Progenitor cell of endocrine pancreas (in vitro differentiated cells): ENCODE measurements at regions not wholly inside any gene's neighbourhood (a gene's known extent, or its start where the extent isn't known, plus 50 kb on each side); places are given as distances from the start of the nearest gene placed in this dataset.

Experiments used
- DNase-seq: peaks from one replicate; pipeline ENCODE4 v3.0.0; 2021; ENCODE audit warnings: low spot score; ENCODE audit not compliant: unreplicated experiment
- H3K27ac Mint-ChIP-seq: 2 replicates; pipeline ENCODE4 v1.8.0; 2021; ENCODE audit warnings: mild to moderate bottlenecking, moderate library complexity, mixed read lengths
- H3K27me3 Mint-ChIP-seq: 2 replicates; pipeline ENCODE4 v1.8.0; 2021; ENCODE audit warnings: mixed read lengths
- H3K36me3 Mint-ChIP-seq: 2 replicates; pipeline ENCODE4 v1.8.0; 2022; ENCODE audit warnings: mixed read lengths; ENCODE audit not compliant: insufficient read depth
- H3K4me1 Mint-ChIP-seq: 2 replicates; pipeline ENCODE4 v1.8.0; 2021; ENCODE audit warnings: low read depth, mixed read lengths
- H3K4me3 Mint-ChIP-seq: 2 replicates; pipeline ENCODE4 v1.8.0; 2021; ENCODE audit warnings: low read depth, mild to moderate bottlenecking, moderate library complexity, mixed read lengths
- H3K9me3 Mint-ChIP-seq: 2 replicates; pipeline ENCODE4 v1.8.0; 2021; ENCODE audit warnings: low read depth, mixed read lengths
- TF ChIP-seq, protein P1 (sequence below): fragments of 200-600 bp; sonication (generic); IDR thresholded peaks from one replicate; pipeline ENCODE4 v1.5.0; 2021; ENCODE audit warnings: antibody characterized with exemption, mild to moderate bottlenecking; ENCODE audit not compliant: unreplicated experiment

DNA sequence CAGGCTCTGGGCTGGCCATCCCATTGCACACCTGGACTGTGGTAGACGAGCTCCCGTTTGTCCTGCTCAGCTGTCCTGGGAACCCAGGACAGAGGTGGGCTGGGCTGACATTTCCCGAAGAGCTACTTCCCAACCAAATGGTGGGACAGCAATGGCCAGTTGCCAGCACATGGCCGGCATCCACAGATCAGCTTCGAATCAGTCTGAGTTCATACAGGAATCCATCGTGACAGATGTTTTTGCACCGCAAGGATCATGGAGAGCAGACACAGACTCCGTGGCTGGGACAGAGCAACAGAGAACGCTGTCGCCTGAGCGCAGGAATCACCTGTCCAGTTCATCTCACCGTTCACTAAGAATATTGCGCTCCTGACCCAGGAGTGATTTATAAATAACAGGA lies 198.5 kb downstream of the TTLL2 start:
- Mint-ChIP-seq H3K4me3 (no peak overlapping the region), H3K36me3 (no peaks in the 10 kb centered on the region), H3K4me1 (peaks cover 4% of the 10 kb centered on the region), H3K27me3 (peaks cover 8% of the 10 kb centered on the region), H3K9me3 (no peaks in the 10 kb centered on the region), H3K27ac (no peak overlapping the region)
- no peak for DNase-seq
- TF ChIP-seq, protein P1, sequence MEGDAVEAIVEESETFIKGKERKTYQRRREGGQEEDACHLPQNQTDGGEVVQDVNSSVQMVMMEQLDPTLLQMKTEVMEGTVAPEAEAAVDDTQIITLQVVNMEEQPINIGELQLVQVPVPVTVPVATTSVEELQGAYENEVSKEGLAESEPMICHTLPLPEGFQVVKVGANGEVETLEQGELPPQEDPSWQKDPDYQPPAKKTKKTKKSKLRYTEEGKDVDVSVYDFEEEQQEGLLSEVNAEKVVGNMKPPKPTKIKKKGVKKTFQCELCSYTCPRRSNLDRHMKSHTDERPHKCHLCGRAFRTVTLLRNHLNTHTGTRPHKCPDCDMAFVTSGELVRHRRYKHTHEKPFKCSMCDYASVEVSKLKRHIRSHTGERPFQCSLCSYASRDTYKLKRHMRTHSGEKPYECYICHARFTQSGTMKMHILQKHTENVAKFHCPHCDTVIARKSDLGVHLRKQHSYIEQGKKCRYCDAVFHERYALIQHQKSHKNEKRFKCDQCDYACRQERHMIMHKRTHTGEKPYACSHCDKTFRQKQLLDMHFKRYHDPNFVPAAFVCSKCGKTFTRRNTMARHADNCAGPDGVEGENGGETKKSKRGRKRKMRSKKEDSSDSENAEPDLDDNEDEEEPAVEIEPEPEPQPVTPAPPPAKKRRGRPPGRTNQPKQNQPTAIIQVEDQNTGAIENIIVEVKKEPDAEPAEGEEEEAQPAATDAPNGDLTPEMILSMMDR: no peak

DNA sequence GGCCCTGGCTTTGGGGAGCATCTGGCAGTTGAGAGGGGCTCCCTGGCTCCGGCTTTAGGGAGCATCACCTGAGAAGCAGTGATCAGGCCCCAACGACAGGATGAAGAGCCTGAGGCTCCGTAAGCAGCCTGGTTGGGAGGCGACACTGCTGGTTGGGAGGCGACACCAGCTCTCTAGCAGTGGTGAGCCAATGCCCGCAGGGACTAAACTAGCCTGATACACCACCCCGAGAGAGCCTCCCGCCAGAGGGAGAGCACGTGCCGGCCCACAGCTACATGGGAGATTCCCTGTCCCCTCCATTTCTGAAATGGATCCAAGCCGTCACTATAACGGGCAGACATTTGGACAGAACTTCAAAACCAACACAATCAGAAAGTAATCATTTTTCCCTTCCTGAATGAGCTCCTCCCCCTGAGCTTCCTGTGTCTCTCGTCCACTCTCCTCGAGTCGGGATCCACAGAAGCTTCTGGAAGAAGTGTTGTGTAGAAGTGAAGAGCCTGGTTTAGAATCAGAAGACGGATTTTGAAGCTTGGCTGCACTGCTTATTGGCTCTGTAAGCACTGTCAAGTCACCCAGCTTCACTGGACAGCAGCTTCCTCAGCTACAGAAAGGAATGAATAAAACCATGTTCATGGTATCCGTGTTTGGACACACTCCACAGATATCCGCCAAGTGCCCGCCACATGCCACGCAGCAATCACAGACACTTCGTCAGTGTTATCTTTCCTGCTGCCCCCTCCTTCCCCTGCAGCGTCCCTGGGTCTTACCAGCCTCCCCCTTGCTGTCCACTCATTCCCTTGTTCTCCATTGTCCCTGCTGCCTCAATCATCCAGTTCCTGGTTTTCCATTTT lies 199.6 kb downstream of the TTLL2 start:
- Mint-ChIP-seq H3K27me3 (peaks cover 8% of the 10 kb centered on the region), H3K27ac (no peak overlapping the region), H3K4me1 (peaks cover 10% of the 10 kb centered on the region), H3K36me3 (no peaks in the 10 kb centered on the region), H3K9me3 (no peaks in the 10 kb centered on the region), H3K4me3 (no peak overlapping the region)
- DNase-seq: no peak
- TF ChIP-seq, protein P1: no peak

DNA sequence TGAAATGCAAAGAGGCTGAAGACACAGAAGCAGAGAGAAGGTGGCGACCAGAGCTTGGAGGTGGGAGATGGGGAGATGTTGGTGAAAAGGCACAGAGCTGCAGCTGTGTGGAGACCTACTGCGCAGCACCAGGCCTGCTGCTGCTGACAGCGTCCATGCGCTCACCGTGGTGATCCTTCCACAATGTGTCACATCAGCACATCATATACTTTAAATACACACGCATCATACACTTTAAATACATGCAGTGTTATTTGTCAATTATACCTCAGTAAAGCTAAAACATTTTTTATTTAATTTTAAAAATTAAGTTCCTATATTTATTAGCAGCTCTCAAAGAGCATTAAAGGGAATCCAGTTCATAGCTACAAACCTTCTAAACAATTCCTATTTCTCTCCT lies 200.9 kb downstream of the TTLL2 start:
- Mint-ChIP-seq H3K27me3 (peaks cover 13% of the 10 kb centered on the region), H3K4me3 (no peak overlapping the region), H3K27ac (no peak overlapping the region), H3K4me1 (peaks cover 16% of the 10 kb centered on the region), H3K9me3 (no peaks in the 10 kb centered on the region), H3K36me3 (no peaks in the 10 kb centered on the region)
- TF ChIP-seq, protein P1: no peak
- DNase-seq: no peak

- H3K27ac Mint-ChIP-seq: no peak overlapping the region
- no peak overlapping the region for H3K4me3 Mint-ChIP-seq
- H3K27me3 Mint-ChIP-seq: peaks cover 16% of the 10 kb centered on the region
- H3K4me1 Mint-ChIP-seq: peaks cover 19% of the 10 kb centered on the region
- TF ChIP-seq, protein P1: no peak
- no peaks in the 10 kb centered on the region for H3K36me3 Mint-ChIP-seq
- H3K9me3 Mint-ChIP-seq: no peaks in the 10 kb centered on the region
- no peak for DNase-seq
Observed at GRCh38 chr6:167526465-167527368, 201.8 kb downstream of the TTLL2 start.

- H3K36me3 Mint-ChIP-seq: no peaks in the 10 kb centered on the region
- no peak overlapping the region for H3K27ac Mint-ChIP-seq
- no peak for DNase-seq
- H3K27me3 Mint-ChIP-seq: peaks cover 16% of the 10 kb centered on the region
- peaks cover 22% of the 10 kb centered on the region for H3K4me1 Mint-ChIP-seq
- H3K9me3 Mint-ChIP-seq: no peaks in the 10 kb centered on the region
- TF ChIP-seq, protein P1: no peak
- H3K4me3 Mint-ChIP-seq: no peak overlapping the region
Observed at GRCh38 chr6:167528239-167528638, 203.4 kb downstream of the TTLL2 start.
